Body of pancreas (tissue), 4 donors: ENCODE measurements at regions not wholly inside any gene's neighbourhood (a gene's known extent, or its start where the extent isn't known, plus 50 kb on each side); places are given as distances from the start of the nearest gene placed in this dataset.

Source experiments
- ATAC-seq: fragments of 150-250 bp; one replicate; pipeline ENCODE4 v1.9.1; 2016
- DNase-seq, 4 donors: peaks; one replicate each; pipeline ENCODE4 v3.0.0-alpha.2; 2019
- H3K27ac ChIP-seq, 4 donors: fragments of 200-600 bp; sonication (generic); 1 replicate in 3 of 4; 2 replicates in 1 of 4; pipeline versions ENCODE4 v1.5.1 to v1.6.1; 2016 to 2019; ENCODE audit warnings: mild to moderate bottlenecking in 1 of 4, mixed read lengths in 1 of 4, moderate library complexity in 1 of 4
- H3K27me3 ChIP-seq, 2 donors: fragments of 200-600 bp; sonication (generic); one replicate each; pipeline ENCODE4 v1.6.0; 2016; ENCODE audit warnings: mild to moderate bottlenecking in 1 of 2
- H3K36me3 ChIP-seq, 2 donors: fragments of 200-600 bp; sonication (generic); replicated peaks in 1 of 2; 2 replicates each; pipeline ENCODE4 v1.5.1; 2016; ENCODE audit warnings: low read depth in 2 of 2; ENCODE audit not compliant: insufficient read depth in 1 of 2
- H3K4me1 ChIP-seq: fragments of 200-600 bp; sonication (generic); one replicate; pipeline ENCODE4 v1.6.0; 2016
- H3K4me3 ChIP-seq, 2 donors: fragments of 200-600 bp; sonication (generic); 1 replicate in 1 of 2; 2 replicates in 1 of 2; pipeline ENCODE4 v1.5.1; 2016 to 2019
- H3K9me3 ChIP-seq, 3 donors: fragments of 200-600 bp; sonication (generic); 1 replicate in 2 of 3; 2 replicates in 1 of 3; pipeline ENCODE4 v1.5.1; 2016
- CTCF ChIP-seq, 7 experiments: fragments of 450-650 bp in 4 of 7; fragments of 200-600 bp in 3 of 7; sonication (generic) in 3 of 7; IDR thresholded peaks; one replicate each; pipeline ENCODE4 v1.5.1; 2016 to 2019; ENCODE audit warnings: antibody characterized with exemption in 7 of 7
- POLR2A ChIP-seq, 3 donors: fragments of 450-650 bp; IDR thresholded peaks; one replicate each; pipeline ENCODE4 v1.6.1; 2016; ENCODE audit warnings: antibody characterized with exemption in 3 of 3, mild to moderate bottlenecking in 2 of 3
- WGBS, 2 donors: methylation state at CpG; one replicate each; pipeline ENCODE4 v1.1.5; 2017; 5-methylcytosine and 5-hydroxymethylcytosine counted together
- intact Hi-C: fragments of 100-400 bp; cut with DNase I; formaldehyde crosslinking; loops from one replicate; pipeline ENCODE4 v1.15.1; 2023

GRCh38 chr4:62591756-62592155, 1391.6 kb downstream of the ADGRL3 start:
- intact Hi-C loops, result no loop called here

GRCh38 chr4:62588671-62589070, 1388.5 kb downstream of the ADGRL3 start:
- DNase-seq, result no peak
- Histone ChIP-seq H3K9me3 (peaks cover 0 to 6% (median 0%) of the 10 kb centered on the region in 3 donors), H3K27ac (no peak overlapping the region), H3K27me3 (no peaks in the 10 kb centered on the region), H3K4me1 (no peaks in the 10 kb centered on the region), H3K36me3 (no peaks in the 10 kb centered on the region), H3K4me3 (no peak overlapping the region)
- WGBS, 2 donors, result 67% methylated on average over 1 of the region's 1 CpG; no CpG with 5 or more reads in 1 of the 2 donors
- TF ChIP-seq CTCF (IDR thresholded peaks at IDR 0.05), result no peak
- no peak for TF ChIP-seq POLR2A (IDR thresholded peaks at IDR 0.05)
- no peak for ATAC-seq
- intact Hi-C loops, result no loop called here

More at GRCh38 chr4:62591756-62592155, 1391.6 kb downstream of the ADGRL3 start:
- Histone ChIP-seq H3K36me3 (no peaks in the 10 kb centered on the region), H3K4me3 (no peak overlapping the region), H3K27ac (no peak overlapping the region), H3K9me3 (peaks cover 0 to 6% (median 0%) of the 10 kb centered on the region in 3 donors), H3K27me3 (no peaks in the 10 kb centered on the region), H3K4me1 (no peaks in the 10 kb centered on the region)
- DNase-seq (no peak), ATAC-seq (no peak)
- no peak for TF ChIP-seq CTCF (IDR thresholded peaks at IDR 0.05)
- TF ChIP-seq POLR2A (IDR thresholded peaks at IDR 0.05), result no peak
- 43 to 70% methylated on average over 2 of the region's 2 CpGs for WGBS, 2 donors

GRCh38 chr4:62571494-62571893, 1371.4 kb downstream of the ADGRL3 start:
- H3K9me3 ChIP-seq, result no peaks in the 10 kb centered on the region
- WGBS, 2 donors, result 38% methylated on average over 4 of the region's 4 CpGs; no CpG with 5 or more reads in 1 of the 2 donors
- no peak overlapping the region for H3K4me3 ChIP-seq
- intact Hi-C loops, result no loop called here
- no peaks in the 10 kb centered on the region for H3K27me3 ChIP-seq
- TF ChIP-seq POLR2A (IDR thresholded peaks at IDR 0.05) (no peak), CTCF (IDR thresholded peaks at IDR 0.05) (no peak)
- DNase-seq, result no peak
- no peak overlapping the region for H3K27ac ChIP-seq
- no peak for ATAC-seq
- H3K4me1 ChIP-seq, result no peaks in the 10 kb centered on the region
- H3K36me3 ChIP-seq, result no peaks in the 10 kb centered on the region

GRCh38 chr4:62560858-62561257, 1360.7 kb downstream of the ADGRL3 start:
- TF ChIP-seq POLR2A (IDR thresholded peaks at IDR 0.05) (no peak), CTCF (IDR thresholded peaks at IDR 0.05) (no peak)
- H3K4me3 ChIP-seq, result no peak overlapping the region
- H3K36me3 ChIP-seq, result no peaks in the 10 kb centered on the region
- no peaks in the 10 kb centered on the region for H3K4me1 ChIP-seq
- H3K27ac ChIP-seq, result no peak overlapping the region
- intact Hi-C loops, result no loop called here
- ATAC-seq (no peak), DNase-seq (no peak)
- no peaks in the 10 kb centered on the region for H3K9me3 ChIP-seq
- H3K27me3 ChIP-seq, result no peaks in the 10 kb centered on the region

GRCh38 chr4:62550121-62550520, 1350.0 kb downstream of the ADGRL3 start:
- DNase-seq (no peak), ATAC-seq (no peak)
- Histone ChIP-seq H3K9me3 (no peaks in the 10 kb centered on the region), H3K4me3 (no peak overlapping the region), H3K36me3 (no peaks in the 10 kb centered on the region), H3K4me1 (no peaks in the 10 kb centered on the region), H3K27me3 (no peaks in the 10 kb centered on the region), H3K27ac (no peak overlapping the region)
- intact Hi-C loops, result no loop called here
- WGBS, 2 donors, result 57 to 63% methylated on average over 2 of the region's 2 CpGs
- TF ChIP-seq POLR2A (IDR thresholded peaks at IDR 0.05) (no peak), CTCF (IDR thresholded peaks at IDR 0.05) (no peak)
